Choroid plexus epithelial cell (primary cell): ENCODE measurements at regions not wholly inside any gene's neighbourhood (a gene's known extent, or its start where the extent isn't known, plus 50 kb on each side); places are given as distances from the start of the nearest gene placed in this dataset.

ENCODE experiments used
- DNase-seq: peaks from one replicate; pipeline ENCODE4 v3.0.0-alpha.2; 2010; ENCODE audit warnings: low read depth
- H3K4me3 ChIP-seq: 2 replicates; pipeline ENCODE4 v1.5.1; 2011; ENCODE audit warnings: low read depth, mild to moderate bottlenecking, control low read depth, low read length, moderate library complexity
- CTCF ChIP-seq: conservative IDR thresholded peaks from 2 replicates; pipeline ENCODE4 v1.5.1; 2011; ENCODE audit warnings: low read depth, mild to moderate bottlenecking, control low read depth, inconsistent platforms, low read length, moderate library complexity

GRCh38 chr1:56028244-56028643, 551.1 kb downstream of the PLPP3 start:
- no peak for DNase-seq
- no peak for TF ChIP-seq CTCF
- H3K4me3 ChIP-seq, result no peak overlapping the region

- H3K4me3 ChIP-seq, result no peak overlapping the region
- no peak for TF ChIP-seq CTCF
- peak; percentile 12 for DNase-seq
These were observed 553.4 kb downstream of the PLPP3 start for GRCh38 chr1:56025942-56026341.

GRCh38 chr1:56024155-56024554, 555.2 kb downstream of the PLPP3 start:
- no peak overlapping the region for H3K4me3 ChIP-seq
- TF ChIP-seq CTCF, result no peak
- DNase-seq, result no peak

- DNase-seq, result no peak
- TF ChIP-seq CTCF, result no peak
- H3K4me3 ChIP-seq, result no peak overlapping the region
These were observed 559.4 kb downstream of the PLPP3 start for GRCh38 chr1:56019922-56020321.

GRCh38 chr1:56019472-56019871, 559.9 kb downstream of the PLPP3 start:
- DNase-seq, result no peak
- no peak for TF ChIP-seq CTCF
- H3K4me3 ChIP-seq, result no peak overlapping the region

- DNase-seq, result no peak
- H3K4me3 ChIP-seq, result no peak overlapping the region
- TF ChIP-seq CTCF, result no peak
These were observed 562.0 kb downstream of the PLPP3 start for GRCh38 chr1:56017336-56017735.

- no peak for TF ChIP-seq CTCF
- no peak overlapping the region for H3K4me3 ChIP-seq
- DNase-seq, result no peak
These were observed 575.5 kb downstream of the PLPP3 start for GRCh38 chr1:56003846-56004245.
